ENCODE measurements at regions not wholly inside any gene's neighbourhood (a gene's known extent, or its start where the extent isn't known, plus 50 kb on each side); places are given as distances from the start of the nearest gene placed in this dataset.
"Not testable (repeated sequence)": the region's sequence is repeated elsewhere in the genome, so short reads cannot be mapped to it uniquely, and the experiment has no call there.

GRCh38 chr2:175414191-175414881 is 232.8 kb upstream of the ATP5MC3 start:
- no peak for ATAC-seq
- TF ChIP-seq ZFP3 (CRISPR knock-in tag; IDR thresholded peaks at IDR 0.05) (no peak), GLIS3 (CRISPR knock-in tag; IDR thresholded peaks at IDR 0.05) (no peak), CSDC2 (CRISPR knock-in tag; IDR thresholded peaks at IDR 0.05) (no peak), PATZ1 (CRISPR knock-in tag; IDR thresholded peaks at IDR 0.05; ENCODE audit: borderline replicate concordance) (no peak), RARB (CRISPR knock-in tag; IDR thresholded peaks at IDR 0.05) (no peak), ZNF8 (CRISPR knock-in tag; IDR thresholded peaks at IDR 0.05) (no peak), SNAI2 (CRISPR knock-in tag; IDR thresholded peaks at IDR 0.05) (no peak), BACH2 (CRISPR knock-in tag; IDR thresholded peaks at IDR 0.05; ENCODE audit: borderline replicate concordance) (no peak)

- ATAC-seq: not testable (repeated sequence)
Observed at GRCh38 chr2:175410941-175411340, 229.4 kb upstream of the ATP5MC3 start.

GRCh38 chr2:175404839-175405238 is 223.3 kb upstream of the ATP5MC3 start:
- TF ChIP-seq ZNF565 (CRISPR knock-in tag; conservative IDR thresholded peaks at IDR 0.05; ENCODE audit: low read depth): no peak
- no peak for TF ChIP-seq OSR1 (CRISPR knock-in tag; IDR thresholded peaks at IDR 0.05)
- no peak for TF ChIP-seq BACH2 (CRISPR knock-in tag; IDR thresholded peaks at IDR 0.05; ENCODE audit: borderline replicate concordance)

GRCh38 chr2:175403599-175404221 is 222.2 kb upstream of the ATP5MC3 start:
- no peak for ATAC-seq
- TF ChIP-seq ZNF70 (CRISPR knock-in tag; IDR thresholded peaks at IDR 0.05) (no peak), ARNTL (CRISPR knock-in tag; IDR thresholded peaks at IDR 0.05; ENCODE audit: borderline replicate concordance, low read depth) (no peak), ZNF8 (CRISPR knock-in tag; IDR thresholded peaks at IDR 0.05) (no peak), ZFP30 (CRISPR knock-in tag; IDR thresholded peaks at IDR 0.05) (no peak), ZC3H10 (CRISPR knock-in tag; IDR thresholded peaks at IDR 0.05) (no peak), SNAI2 (CRISPR knock-in tag; IDR thresholded peaks at IDR 0.05) (no peak), TSHZ2 (CRISPR knock-in tag; IDR thresholded peaks at IDR 0.05) (no peak), PATZ1 (CRISPR knock-in tag; IDR thresholded peaks at IDR 0.05; ENCODE audit: borderline replicate concordance) (no peak), ZNF565 (CRISPR knock-in tag; conservative IDR thresholded peaks at IDR 0.05; ENCODE audit: low read depth) (no peak), GLIS3 (CRISPR knock-in tag; IDR thresholded peaks at IDR 0.05) (no peak), CSRNP3 (CRISPR knock-in tag; IDR thresholded peaks at IDR 0.05) (no peak), TOX (CRISPR knock-in tag; IDR thresholded peaks at IDR 0.05; ENCODE audit: borderline replicate concordance) (no peak), ESRRG (CRISPR knock-in tag; IDR thresholded peaks at IDR 0.05) (no peak)

More at GRCh38 chr2:175404839-175405238, 223.3 kb upstream of the ATP5MC3 start:
- ATAC-seq: no peak
